ENCODE measurements at regions not wholly inside any gene's neighbourhood (a gene's known extent, or its start where the extent isn't known, plus 50 kb on each side); places are given as distances from the start of the nearest gene placed in this dataset.

DNA sequence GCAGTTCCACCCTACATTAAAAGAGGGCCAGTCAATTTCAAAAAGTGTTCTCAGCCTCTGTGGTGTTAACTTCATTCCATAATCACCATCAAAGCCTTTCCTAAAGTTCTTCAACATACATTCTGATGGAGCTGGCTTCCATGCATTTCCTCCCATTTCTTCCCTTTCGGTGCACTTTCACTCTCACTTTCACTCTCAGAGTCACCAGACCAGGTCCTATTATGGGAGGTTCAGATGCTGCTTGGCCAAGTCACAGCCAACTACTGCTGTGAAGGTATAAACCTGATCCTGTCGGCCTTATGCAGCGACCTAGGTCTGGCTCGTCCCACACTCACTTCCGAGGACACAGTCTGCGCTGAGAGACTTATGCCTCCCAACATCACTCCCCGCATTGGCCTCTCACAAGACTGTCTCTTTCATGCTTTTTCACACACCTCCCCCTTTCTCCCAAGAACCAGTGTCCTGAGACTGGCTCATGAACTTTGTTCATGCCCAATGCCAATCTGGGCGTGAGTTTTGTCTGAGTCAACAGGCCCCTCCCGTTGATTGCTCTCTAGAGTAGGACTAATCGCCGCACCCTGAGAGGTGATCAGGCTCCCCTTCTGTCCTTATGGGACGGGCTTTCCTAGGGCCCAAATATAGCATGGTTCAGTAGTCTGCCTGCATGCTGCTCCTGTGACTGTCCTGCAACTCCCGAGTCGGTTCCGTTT lies 60.8 kb upstream of the XAGE1B start:
- TF ChIP-seq EZH2 (IDR thresholded peaks at IDR 0.05; ENCODE audit: insufficient read depth, poor library complexity, severe bottlenecking) (no peak), EZH2phosphoT487 (IDR thresholded peaks at IDR 0.05; ENCODE audit: insufficient read depth, low read depth) (no peak)

Measured in GM23248 (cell line).